SK-N-SH (cell line): ENCODE measurements at regions not wholly inside any gene's neighbourhood (a gene's known extent, or its start where the extent isn't known, plus 50 kb on each side); places are given as distances from the start of the nearest gene placed in this dataset.
"Not testable (repeated sequence)": the region's sequence is repeated elsewhere in the genome, so short reads cannot be mapped to it uniquely, and the experiment has no call there.

Experiments used
- CTCF ChIA-PET: fragments of 300-600, 350-600 bp; formaldehyde crosslinking; extraction: SDS; loops from one replicate; lab custom pipeline; 2021; lab: Yijun Ruan, JAX
- POLR2A ChIA-PET: fragments of 350-600 bp; sonication (Branson Sonifier 250); formaldehyde crosslinking; extraction: SDS; loops from one replicate; lab custom pipeline; 2020; ENCODE audit warnings: antibody characterized with exemption, inconsistent platforms; lab: Yijun Ruan, JAX
- DNase-seq: peaks from one replicate; pipeline ENCODE4 v3.0.0; 2012
- H2AFZ ChIP-seq: fragments of 200-600 bp; sonication (generic); 2 replicates; pipeline ENCODE4 v1.8.1; 2016; ENCODE audit warnings: antibody characterized with exemption, mild to moderate bottlenecking, low read depth
- H3F3A ChIP-seq: fragments of 200-600 bp; sonication (generic); replicated peaks from 2 replicates; pipeline ENCODE3; 2016; ENCODE audit warnings: antibody characterized with exemption, mild to moderate bottlenecking; ENCODE audit not compliant: insufficient read depth
- H3K27ac ChIP-seq, 2 experiments: fragments of 200-500 bp in 1 of 2; fragments of 200-600 bp in 1 of 2; sonication (Bioruptor generic) in 1 of 2; sonication (generic), shearing (Covaris generic) in 1 of 2; 2 replicates each; pipeline versions ENCODE4 v1.5.1 to v1.6.1; 2014 to 2016; ENCODE audit warnings: low read depth in 2 of 2, inconsistent platforms in 1 of 2, low read length in 1 of 2, mild to moderate bottlenecking in 1 of 2, mixed read lengths in 1 of 2
- H3K27me3 ChIP-seq: fragments of 200-600 bp; sonication (generic), shearing (Covaris generic); 2 replicates; pipeline ENCODE4 v1.6.1; 2016; ENCODE audit warnings: mixed run types; ENCODE audit not compliant: insufficient read depth
- H3K36me3 ChIP-seq, 2 experiments: fragments of 200-500 bp in 1 of 2; fragments of 200-600 bp in 1 of 2; sonication (Bioruptor generic) in 1 of 2; sonication (generic) in 1 of 2; replicated peaks in 1 of 2; 2 replicates each; pipeline versions ENCODE3 to v1.5.1; 2014 to 2016; ENCODE audit warnings: low read length in 1 of 2, mild to moderate bottlenecking in 1 of 2; ENCODE audit not compliant: insufficient read depth in 2 of 2, control insufficient read depth in 1 of 2
- H3K4me1 ChIP-seq, 2 experiments: fragments of 200-500 bp in 1 of 2; fragments of 200-600 bp in 1 of 2; sonication (Bioruptor generic) in 1 of 2; sonication (generic), shearing (Covaris generic) in 1 of 2; 2 replicates each; pipeline versions ENCODE4 v1.5.1 to v1.6.1; 2014 to 2016; ENCODE audit warnings: low read depth in 1 of 2, low read length in 1 of 2, mixed run types in 1 of 2; ENCODE audit not compliant: insufficient read depth in 2 of 2, control insufficient read depth in 1 of 2
- H3K4me2 ChIP-seq: fragments of 200-600 bp; sonication (generic), shearing (Covaris generic); 2 replicates; pipeline ENCODE4 v1.6.1; 2017; ENCODE audit warnings: mixed run types
- H3K4me3 ChIP-seq, 2 experiments: fragments of 200-500 bp in 1 of 2; fragments of 200-600 bp in 1 of 2; sonication (Bioruptor generic) in 1 of 2; sonication (generic), shearing (Covaris generic) in 1 of 2; 2 replicates each; pipeline versions ENCODE4 v1.5.1 to v1.8.1; 2014 to 2016; ENCODE audit warnings: low read depth in 2 of 2, inconsistent platforms in 1 of 2, low read length in 1 of 2, mild to moderate bottlenecking in 1 of 2, mixed read lengths in 1 of 2, moderate library complexity in 1 of 2
- H3K79me2 ChIP-seq: fragments of 200-600 bp; sonication (generic); 2 replicates; pipeline ENCODE4 v1.8.1; 2017; ENCODE audit warnings: mild to moderate bottlenecking; ENCODE audit not compliant: insufficient read depth
- H3K9ac ChIP-seq: fragments of 200-600 bp; sonication (generic); 2 replicates; pipeline ENCODE4 v1.6.1; 2017; ENCODE audit warnings: mixed run types
- H3K9me2 ChIP-seq: fragments of 200-600 bp; sonication (generic); 2 replicates; pipeline ENCODE4 v1.6.1; 2017; ENCODE audit warnings: mixed run types
- H3K9me3 ChIP-seq: fragments of 200-600 bp; sonication (generic); 2 replicates; pipeline ENCODE4 v1.6.1; 2017; ENCODE audit warnings: mixed run types, mild to moderate bottlenecking, moderate library complexity
- H4K20me1 ChIP-seq: fragments of 200-600 bp; sonication (generic); 2 replicates; pipeline ENCODE4 v1.6.1; 2017; ENCODE audit warnings: mild to moderate bottlenecking, mixed run types; ENCODE audit not compliant: insufficient read depth
- GABPA ChIP-seq: IDR thresholded peaks from 2 replicates; pipeline ENCODE4 v1.4.0; 2012; ENCODE audit warnings: low read depth, mild to moderate bottlenecking
- SMC3 ChIP-seq: IDR thresholded peaks from 2 replicates; pipeline ENCODE4 v1.6.1; 2012; ENCODE audit warnings: low read depth, low read length, improper control_type of control experiment
- TCF12 ChIP-seq: IDR thresholded peaks from 2 replicates; pipeline ENCODE4 v1.4.0; 2012
- WGBS: methylation state at CpG from one replicate; pipeline ENCODE4 v1.1.6; 2017; ENCODE audit warnings: low lambda C conversion rate; 5-methylcytosine and 5-hydroxymethylcytosine counted together
- TF ChIP-seq, protein P1 (sequence below): IDR thresholded peaks from 2 replicates; pipeline ENCODE4 v1.6.1; 2012; ENCODE audit warnings: mild to moderate bottlenecking, low read depth, low read length, moderate library complexity

DNA sequence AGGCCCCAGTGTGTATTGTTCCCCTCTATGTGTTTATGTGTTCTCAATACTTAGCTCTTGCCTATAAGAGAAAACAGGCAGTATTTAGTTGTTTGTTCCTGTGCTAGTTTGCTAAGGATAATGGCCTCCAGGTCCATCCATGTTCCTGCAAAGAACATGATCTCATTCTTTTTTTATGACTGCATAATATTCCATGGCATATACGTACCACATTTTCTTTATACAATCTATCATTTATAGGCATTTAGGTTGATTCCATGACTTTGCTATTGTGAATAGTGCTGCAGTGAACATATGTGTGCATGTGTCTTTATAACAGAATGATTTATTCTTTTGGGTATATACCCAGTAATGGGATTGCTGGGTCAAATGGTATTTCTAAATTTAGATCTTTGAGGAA, 301.6 kb downstream of the PTGER3 start:
- H3K79me2 ChIP-seq, H3K9me3 ChIP-seq, H4K20me1 ChIP-seq, DNase-seq, H3K27ac ChIP-seq, H3K9me2 ChIP-seq, H3K4me1 ChIP-seq, H3K9ac ChIP-seq, H3K27me3 ChIP-seq, H2AFZ ChIP-seq, H3K36me3 ChIP-seq, CTCF ChIA-PET, H3K4me3 ChIP-seq, H3F3A ChIP-seq, H3K4me2 ChIP-seq, POLR2A ChIA-PET: not testable (repeated sequence)
- 86% methylated on average over 1 of the region's 1 CpG for WGBS

DNA sequence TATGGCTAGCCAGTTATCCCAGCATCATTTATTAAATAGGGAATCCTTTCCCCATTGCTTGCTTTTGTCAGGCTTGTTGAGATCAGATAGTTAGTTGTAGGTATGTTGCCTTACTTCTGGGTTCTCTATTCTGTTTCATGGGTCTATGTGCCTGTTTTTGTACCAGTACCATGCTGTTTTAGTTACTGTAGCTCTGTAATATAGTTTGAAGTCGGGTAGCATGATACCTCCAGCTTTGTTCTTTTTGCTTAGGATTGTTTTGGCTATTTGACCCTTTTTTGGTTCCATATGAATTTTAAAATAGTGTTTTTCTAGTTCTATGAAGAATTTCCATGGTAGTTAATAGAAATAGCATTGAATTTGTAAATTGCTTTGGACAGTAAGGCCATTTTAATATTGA, 300.5 kb downstream of the PTGER3 start:
- H3K27me3 ChIP-seq, H3K9me3 ChIP-seq, H3K27ac ChIP-seq, H2AFZ ChIP-seq, H4K20me1 ChIP-seq, H3K9ac ChIP-seq, POLR2A ChIA-PET, CTCF ChIA-PET, H3F3A ChIP-seq, H3K4me1 ChIP-seq, DNase-seq, H3K4me2 ChIP-seq, H3K36me3 ChIP-seq, H3K4me3 ChIP-seq, H3K79me2 ChIP-seq, H3K9me2 ChIP-seq: not testable (repeated sequence)
- 0% methylated on average over 1 of the region's 1 CpG for WGBS

GRCh38 chr1:70751676-70752287, 295.8 kb downstream of the PTGER3 start:
- 67% methylated on average over 6 of the region's 6 CpGs for WGBS
- DNase-seq = not testable (repeated sequence)

GRCh38 chr1:70754701-70755100, 292.9 kb downstream of the PTGER3 start:
- Histone ChIP-seq H4K20me1 (no peaks in the 10 kb centered on the region), H3K79me2 (no peaks in the 10 kb centered on the region), H3K27me3 (no peaks in the 10 kb centered on the region), H3K4me1 (no peaks in the 10 kb centered on the region), H2AFZ (no peak overlapping the region), H3K27ac (no peak overlapping the region), H3K9me2 (no peaks in the 10 kb centered on the region), H3K4me3 (no peak overlapping the region), H3K4me2 (no peak overlapping the region), H3K9ac (no peak overlapping the region), H3K36me3 (no peaks in the 10 kb centered on the region), H3F3A (no peaks in the 10 kb centered on the region), H3K9me3 (no peaks in the 10 kb centered on the region)
- CTCF ChIA-PET = interaction anchor here (1.2 kb wide), 1 partner anchor 17 kb away, joined by 3 read pairs; no protein-coding TSS in a partner anchor
- no peak for DNase-seq
- TF ChIP-seq TCF12 (no peak), GABPA (no peak), SMC3 (no peak)
- TF ChIP-seq, protein P1, sequence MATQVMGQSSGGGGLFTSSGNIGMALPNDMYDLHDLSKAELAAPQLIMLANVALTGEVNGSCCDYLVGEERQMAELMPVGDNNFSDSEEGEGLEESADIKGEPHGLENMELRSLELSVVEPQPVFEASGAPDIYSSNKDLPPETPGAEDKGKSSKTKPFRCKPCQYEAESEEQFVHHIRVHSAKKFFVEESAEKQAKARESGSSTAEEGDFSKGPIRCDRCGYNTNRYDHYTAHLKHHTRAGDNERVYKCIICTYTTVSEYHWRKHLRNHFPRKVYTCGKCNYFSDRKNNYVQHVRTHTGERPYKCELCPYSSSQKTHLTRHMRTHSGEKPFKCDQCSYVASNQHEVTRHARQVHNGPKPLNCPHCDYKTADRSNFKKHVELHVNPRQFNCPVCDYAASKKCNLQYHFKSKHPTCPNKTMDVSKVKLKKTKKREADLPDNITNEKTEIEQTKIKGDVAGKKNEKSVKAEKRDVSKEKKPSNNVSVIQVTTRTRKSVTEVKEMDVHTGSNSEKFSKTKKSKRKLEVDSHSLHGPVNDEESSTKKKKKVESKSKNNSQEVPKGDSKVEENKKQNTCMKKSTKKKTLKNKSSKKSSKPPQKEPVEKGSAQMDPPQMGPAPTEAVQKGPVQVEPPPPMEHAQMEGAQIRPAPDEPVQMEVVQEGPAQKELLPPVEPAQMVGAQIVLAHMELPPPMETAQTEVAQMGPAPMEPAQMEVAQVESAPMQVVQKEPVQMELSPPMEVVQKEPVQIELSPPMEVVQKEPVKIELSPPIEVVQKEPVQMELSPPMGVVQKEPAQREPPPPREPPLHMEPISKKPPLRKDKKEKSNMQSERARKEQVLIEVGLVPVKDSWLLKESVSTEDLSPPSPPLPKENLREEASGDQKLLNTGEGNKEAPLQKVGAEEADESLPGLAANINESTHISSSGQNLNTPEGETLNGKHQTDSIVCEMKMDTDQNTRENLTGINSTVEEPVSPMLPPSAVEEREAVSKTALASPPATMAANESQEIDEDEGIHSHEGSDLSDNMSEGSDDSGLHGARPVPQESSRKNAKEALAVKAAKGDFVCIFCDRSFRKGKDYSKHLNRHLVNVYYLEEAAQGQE = no peak
- 93% methylated on average over 4 of the region's 4 CpGs for WGBS
- POLR2A ChIA-PET = no interaction called here

More at GRCh38 chr1:70751676-70752287, 295.8 kb downstream of the PTGER3 start:
- H3K9ac ChIP-seq, CTCF ChIA-PET, H4K20me1 ChIP-seq, H3K9me2 ChIP-seq, H3K27ac ChIP-seq, H3K79me2 ChIP-seq, H3F3A ChIP-seq, H3K4me3 ChIP-seq, H3K9me3 ChIP-seq, H3K36me3 ChIP-seq, H3K27me3 ChIP-seq, H3K4me2 ChIP-seq, H2AFZ ChIP-seq, POLR2A ChIA-PET, H3K4me1 ChIP-seq: not testable (repeated sequence)
